Activated naive CD4-positive, alpha-beta T cell treated with anti-CD3 and anti-CD28 coated beads, Interleukin-2, amount 50 U/mL, for 16 hours (primary cell): ENCODE measurements at regions not wholly inside any gene's neighbourhood (a gene's known extent, or its start where the extent isn't known, plus 50 kb on each side); places are given as distances from the start of the nearest gene placed in this dataset.

Experiments
- DNase-seq: peaks from one replicate; pipeline ENCODE4 v3.0.0-alpha.2; 2020

DNA sequence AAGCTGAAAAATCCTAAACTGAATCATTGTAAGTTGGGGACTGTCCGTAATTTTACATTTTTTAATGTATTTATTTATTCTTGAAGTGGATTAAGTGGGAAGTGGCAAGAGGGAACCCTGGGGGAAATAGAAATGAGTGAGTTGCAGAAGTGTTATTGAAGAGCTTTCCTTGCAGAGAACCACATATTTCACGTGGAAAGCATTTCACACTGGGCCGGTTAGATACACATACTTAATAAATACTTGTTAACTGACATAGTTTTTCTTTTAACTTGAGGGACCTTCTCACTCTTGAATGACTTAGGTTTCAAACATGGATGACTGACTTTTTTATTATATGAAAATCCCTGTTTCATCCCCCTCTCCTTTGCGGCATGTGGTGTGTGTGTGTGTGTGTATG, 239.3 kb downstream of the LMO4 start:
- no peak for DNase-seq

DNA sequence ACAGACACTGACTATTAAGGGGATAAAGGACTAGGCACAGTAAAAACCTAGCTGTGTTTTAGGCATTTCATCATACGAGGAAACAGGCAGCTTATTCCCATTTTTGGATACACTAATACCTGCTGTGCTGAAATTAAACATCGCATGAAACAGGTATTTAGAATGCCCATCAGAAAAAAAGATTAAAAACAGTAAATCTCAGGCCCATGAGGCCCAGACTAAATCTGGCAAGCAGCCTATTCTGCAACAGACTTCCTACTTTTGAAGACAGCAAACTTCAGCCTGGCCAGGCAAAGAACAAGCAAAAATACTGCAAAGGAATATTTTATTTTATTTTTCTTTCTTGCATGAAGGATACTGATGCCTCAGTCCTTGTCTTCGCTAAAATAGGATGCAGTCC, 240.2 kb downstream of the LMO4 start:
- DNase-seq = no peak

DNA sequence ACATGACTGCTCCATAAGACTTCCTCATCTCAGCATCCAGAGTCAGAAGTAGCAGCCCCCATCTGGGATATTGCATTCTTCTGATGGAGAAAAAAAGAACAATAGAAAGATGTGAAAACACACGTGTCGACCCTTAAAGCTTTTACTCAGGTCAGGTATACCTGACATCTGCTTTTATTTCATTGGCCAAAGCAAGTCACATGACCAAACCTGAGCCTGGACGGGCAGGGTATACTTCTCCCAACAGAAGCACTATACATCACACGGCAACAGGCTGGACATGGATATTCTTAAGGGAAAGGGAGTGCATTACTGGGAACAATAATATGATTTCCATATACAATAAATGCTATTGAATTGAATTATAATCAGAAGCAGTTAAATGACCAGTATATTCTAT, 243.3 kb downstream of the LMO4 start:
- no peak for DNase-seq

DNA sequence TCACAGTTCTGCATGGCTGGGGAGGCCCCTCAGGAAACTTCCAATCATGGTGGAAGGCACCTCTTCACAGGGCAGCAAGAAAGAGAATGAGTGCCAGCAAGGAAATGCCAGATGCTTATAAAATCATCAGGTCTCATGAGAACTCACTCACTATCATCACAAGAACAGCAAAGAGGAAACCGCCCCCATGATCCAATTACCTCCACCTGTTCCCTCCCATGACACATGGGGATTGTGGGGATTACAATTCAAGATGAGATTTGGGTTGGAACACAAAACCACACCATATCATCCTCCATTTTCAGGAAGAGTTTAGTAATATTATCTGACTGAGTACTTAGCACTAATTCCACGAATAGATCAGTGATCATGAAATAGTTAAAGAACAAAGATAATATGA, 244.2 kb downstream of the LMO4 start:
- no peak for DNase-seq

DNA sequence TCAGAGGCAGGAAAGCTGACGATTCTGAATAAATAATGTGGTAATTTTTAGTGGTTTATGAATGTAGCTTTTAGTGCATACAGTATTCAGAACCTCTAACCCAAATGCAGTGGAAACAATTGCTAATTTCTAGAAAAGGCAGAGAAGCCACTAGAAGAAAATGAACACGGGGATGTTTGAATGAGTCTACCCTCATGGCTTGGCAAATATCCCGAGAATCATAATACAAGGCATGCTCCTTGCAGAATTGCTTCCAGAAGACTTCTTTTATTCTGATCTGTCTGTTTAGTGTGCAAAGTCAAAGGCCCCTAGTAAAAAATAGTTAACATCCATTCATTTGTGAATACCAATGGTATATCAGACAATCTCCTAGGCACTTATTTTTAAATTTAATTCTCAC, 246.8 kb downstream of the LMO4 start:
- no peak for DNase-seq

DNA sequence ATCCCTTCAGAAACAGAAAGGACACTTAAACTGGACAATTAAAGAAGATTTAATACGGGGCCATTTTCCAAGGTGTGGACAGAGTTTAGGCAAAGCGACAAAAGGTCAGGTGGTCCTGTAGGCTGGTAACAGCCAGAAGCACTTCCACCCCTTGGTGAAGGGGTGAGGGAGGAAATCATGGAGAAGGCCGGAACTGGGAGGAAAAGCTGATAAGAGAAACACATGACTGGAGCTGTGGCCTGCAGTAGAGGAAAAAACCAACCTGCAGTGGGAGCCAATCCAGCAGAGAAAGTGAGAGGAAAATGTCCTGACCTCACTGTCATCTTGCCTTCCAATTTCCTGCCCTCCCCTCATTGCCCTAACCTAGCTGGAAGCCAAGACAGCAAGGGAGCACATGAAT, 249.8 kb downstream of the LMO4 start:
- DNase-seq = no peak

DNA sequence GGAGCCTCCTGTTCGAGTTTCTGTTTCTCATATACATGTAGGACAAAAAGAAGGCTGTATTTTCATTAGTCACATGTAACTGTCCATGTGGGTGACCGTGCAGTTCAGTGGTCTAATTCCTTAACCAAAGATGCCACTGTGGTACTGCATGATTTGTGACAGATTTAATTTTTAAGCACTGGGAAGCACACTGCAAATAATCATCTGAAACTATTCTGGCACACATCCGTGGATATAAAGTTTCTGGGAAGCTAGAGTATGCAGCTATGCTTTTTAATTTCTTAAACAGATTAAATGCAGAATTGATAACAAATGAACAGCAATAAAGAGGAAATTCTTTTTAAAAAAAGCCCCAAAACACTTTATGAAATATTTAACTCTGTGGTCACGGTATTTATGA, 254.8 kb downstream of the LMO4 start:
- DNase-seq = no peak

DNA sequence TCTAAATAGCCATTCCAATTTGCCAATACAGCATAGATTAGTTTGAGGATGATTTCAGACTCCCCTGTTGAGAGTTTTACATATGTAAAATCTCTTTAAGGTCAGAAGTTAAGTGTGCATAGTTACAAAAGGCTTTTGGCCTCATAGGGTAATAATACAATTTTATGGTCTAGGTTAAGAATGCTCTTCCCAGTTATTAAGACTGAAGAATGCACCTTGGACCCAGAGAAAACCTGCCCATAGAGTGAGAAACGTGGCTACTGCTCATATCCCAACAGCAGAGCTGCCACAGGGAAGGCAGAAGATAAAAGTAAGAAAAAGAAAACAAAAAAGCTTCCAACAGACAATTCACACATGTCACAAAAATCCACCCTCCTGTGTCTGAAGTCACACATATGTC, 255.9 kb downstream of the LMO4 start:
- no peak for DNase-seq

DNA sequence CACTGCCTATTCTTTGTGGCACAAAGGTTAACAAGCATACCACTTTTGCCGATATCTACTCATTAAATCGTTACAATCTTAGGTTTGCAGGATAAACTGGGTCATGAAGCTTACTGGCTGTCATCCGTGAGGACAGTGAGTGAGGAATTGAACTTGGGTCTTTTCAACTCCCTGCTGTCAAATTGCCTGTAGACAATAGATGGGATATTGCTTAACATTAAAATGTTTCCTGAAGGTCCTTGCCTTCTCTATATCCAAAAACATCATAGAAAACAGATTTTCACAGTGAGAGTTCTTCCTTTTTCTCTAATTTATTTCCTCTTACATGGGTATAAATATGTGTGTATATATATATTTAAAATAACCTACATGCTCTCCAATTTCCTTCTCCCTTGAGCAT, 257.8 kb downstream of the LMO4 start:
- no peak for DNase-seq

DNA sequence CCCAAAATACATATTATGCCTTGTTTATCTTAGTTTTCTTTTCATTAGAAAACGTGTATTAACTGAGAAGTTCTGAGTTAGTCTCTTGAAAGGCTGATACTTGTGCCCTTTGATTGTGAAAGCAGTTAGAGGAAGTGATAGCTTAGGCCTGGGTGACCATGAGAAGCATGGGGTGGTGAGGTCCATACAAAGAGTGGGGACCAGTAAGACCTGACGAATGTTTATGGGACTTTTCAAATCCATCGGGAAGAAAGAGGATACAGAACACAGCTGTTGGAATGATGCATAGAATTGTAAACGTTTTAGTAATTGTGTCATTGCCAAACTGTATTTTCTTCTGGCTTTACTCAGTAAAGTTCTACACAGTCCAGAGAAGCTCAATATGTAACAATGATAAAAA, 259.8 kb downstream of the LMO4 start:
- DNase-seq = no peak

DNA sequence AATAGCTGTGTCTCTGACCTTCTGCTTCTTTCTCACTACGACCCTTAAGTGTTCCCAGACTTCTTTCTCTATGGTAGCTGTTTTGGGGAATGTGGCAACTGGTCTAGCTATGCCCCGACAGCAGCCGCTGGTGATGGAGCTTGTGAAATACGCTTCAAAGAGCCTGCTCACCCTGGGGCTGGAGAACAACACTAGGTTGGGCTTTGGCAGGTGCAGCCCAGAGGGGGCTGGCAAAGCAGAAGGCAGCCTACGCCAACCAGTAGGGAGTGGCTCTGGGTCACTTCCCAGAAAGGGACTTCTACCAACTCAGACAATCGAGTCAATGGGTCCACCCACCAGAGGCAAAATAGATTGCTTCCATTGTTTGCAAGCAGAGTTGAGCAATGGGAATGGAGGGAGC, 262.8 kb downstream of the LMO4 start:
- no peak for DNase-seq

DNA sequence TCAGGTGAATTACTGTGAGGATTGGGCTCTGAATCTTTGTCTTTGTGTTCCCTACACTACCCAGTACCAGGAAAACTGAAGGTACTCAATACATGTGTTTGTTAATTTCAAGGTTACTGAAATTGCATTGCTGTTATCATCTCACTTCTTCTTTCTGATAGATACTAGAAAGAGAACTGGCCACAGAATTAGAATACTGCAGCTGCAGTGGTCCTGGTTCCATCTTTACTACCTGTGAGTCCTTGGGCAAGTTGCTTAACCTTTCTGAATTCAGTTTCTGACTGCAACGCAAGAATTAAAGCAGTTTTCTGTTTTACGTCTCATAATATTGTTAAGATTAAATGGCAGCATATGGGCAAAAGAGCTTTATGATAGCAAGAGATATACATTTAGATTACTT, 263.5 kb downstream of the LMO4 start:
- DNase-seq = no peak

DNA sequence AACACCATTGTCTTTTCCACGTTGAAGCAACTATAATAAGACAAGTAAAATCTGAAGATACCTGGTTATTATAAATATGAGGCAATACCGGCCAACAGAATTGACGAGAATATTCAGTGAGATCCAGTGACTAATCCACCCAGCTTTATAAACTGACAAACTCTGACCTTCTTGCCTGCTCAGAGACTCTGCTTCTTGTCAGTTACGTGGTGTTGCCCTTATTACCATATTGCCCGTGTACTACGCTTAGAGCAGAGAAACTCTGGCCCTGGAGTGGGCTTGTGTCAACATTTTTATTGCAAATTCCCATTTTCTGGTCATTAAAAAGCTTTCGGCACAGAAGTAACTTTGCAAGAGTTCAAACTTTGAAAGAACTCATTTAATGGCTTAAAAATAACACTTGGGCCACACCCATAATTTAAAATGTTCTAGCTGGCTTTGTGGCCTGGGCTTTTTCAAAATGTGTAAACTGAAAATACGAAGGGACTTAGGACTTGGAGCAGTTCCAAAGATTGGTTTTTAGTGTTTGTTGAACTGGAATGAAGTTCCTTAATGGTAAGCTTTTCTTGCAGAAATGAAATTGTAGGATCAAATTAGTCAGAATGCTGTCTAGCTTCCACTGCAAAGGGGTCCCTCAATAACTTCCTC, 266.2 kb downstream of the LMO4 start:
- DNase-seq = no peak

DNA sequence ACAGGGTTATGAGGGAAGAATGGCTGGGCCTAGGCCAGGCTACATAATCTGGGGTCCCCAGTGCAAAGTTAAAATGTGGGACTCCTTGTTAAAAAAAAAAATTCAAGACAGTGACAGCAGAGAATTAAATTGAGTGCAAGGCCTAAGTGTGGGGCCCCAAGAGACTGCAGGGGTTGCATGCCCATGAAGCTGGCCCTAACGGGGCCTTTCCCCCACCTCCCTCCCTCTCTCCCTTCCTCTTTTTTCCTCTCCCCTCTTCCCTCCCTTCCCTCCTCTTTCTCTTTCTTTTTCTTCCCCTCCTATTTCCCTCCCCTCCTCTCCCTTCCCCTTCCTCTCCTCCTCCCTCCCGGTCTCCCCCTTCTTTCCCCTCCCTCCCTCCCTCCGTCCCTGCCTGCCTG, 266.7 kb downstream of the LMO4 start:
- DNase-seq = no peak

DNA sequence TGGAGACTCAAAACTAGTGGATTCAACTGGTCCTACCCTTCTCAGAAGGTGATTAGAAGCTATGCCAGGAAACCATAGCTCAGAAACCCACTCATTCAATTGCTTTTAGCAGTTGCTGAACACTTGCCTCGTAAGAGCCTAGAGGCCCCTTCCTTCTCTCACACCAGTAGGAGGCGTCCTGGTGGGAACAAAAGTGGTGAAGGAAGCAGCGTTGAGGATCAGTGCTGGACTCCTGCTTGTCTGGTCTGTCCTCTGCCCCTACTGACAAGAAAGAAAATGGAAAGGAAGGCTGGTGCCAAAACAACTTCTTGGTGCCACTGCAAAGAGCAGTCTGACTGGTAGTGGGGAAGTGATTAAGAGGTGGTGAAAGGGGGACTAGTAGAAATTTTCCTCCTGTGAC, 269.7 kb downstream of the LMO4 start:
- no peak for DNase-seq

DNA sequence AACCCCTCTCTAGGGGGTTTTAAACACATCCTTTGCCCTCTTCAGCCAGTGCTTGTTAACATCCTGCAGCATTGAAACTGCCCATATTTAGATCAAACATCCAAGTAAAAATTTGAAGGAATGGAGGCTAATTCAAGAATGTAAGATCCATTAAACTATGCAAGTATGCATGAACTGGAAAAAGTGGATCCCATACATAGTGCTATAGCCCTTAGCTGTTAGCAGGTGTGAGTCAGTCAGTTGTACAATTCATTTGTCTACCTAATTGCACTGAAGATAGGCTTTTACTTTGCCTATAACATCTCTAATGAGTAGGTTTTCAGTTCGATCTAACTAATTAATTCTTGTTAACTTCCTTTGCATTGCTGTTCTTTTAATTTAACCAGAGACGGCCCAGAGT, 270.9 kb downstream of the LMO4 start:
- no peak for DNase-seq

DNA sequence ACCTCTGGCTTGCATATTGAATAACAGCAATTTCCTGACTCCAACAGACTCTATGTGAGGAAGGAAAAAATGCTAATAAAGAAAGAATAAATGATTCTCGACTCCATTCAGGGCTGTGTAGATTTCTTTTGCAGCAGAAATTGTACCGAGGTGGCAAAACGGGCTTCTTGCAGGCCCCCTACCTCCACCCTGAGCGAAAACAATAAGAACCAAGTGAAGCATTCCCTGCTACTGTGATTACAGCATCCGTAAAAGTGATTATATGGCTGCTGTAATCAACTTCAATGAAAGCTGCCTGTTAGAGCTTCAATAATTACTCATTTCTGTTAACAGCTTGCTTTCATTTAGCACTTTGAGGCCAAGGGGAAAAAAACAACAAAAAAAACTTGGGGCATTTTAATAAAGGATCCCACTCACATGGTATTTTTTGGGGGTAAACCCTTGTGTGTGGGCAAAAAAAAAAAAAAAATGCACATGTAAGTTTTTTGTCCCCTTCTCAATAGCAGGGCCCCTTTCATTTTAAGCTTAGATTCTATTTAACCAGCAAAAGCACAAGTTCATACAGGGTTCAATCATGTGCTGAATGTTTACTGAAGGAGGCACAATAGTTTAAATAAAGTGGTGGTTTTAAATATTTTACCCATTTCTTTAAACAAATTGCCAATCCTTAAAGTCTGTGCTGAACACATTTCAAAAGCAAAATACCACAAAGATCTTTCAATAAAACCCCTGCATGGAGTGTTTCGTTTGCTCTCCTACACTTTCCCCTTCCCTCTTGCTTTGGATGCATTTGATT, 271.6 kb downstream of the LMO4 start:
- DNase-seq = no peak

DNA sequence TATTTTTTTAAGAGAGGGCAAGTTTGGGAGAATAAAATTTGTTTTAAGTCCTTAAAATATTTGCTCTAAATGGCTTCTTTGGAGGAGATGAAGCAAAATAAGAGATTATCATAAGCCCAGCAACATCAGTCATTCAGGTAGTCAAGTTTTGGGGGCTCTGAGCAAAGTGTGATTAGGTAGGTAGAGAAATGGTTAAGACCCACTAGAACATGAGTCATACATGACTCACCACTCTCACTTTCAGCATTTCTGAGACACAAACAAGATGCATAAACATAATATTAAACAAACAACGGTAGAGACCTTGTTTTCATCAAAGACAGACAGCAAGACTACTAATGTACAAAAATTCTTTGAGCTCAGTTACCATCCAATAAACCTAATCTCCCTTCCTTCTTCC, 272.2 kb downstream of the LMO4 start:
- DNase-seq = no peak

DNA sequence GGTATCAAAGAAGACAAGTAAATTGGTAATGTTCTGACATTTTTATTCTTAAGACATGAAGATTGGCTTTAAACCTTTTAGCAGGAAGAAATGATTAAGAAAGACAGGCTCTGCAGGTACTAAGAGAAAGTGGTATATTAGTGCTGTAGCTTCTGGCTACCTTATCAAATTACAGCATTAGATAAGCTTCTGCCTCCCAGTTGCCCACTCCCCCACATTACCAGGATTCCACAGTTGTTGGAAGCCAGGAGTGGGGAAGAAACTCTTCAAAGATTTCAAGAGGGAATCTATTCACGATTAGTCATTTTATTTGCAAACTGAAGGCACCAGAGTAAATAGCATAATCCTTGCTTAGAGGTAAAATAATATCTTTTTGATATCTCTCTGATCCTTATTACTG, 274.9 kb downstream of the LMO4 start:
- DNase-seq = no peak

DNA sequence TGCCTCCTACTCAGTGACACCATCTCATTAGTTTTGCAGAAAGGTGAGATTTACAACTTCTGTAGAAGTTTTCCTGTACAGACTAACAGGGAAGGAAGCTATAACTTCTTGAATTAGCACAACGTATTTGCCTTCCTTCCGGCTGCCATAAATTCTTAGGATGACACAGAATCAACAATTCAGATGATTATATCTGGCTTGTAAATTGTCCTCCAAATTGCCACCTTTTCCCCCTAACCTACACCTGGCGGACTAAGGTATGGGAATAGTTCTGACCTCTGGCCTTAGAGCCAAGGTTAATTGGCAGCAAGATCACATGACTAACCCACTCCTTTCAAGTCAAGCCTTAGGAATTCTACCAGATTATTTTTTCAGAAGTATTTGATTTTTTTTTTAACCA, 284.3 kb downstream of the LMO4 start:
- no peak for DNase-seq

DNA sequence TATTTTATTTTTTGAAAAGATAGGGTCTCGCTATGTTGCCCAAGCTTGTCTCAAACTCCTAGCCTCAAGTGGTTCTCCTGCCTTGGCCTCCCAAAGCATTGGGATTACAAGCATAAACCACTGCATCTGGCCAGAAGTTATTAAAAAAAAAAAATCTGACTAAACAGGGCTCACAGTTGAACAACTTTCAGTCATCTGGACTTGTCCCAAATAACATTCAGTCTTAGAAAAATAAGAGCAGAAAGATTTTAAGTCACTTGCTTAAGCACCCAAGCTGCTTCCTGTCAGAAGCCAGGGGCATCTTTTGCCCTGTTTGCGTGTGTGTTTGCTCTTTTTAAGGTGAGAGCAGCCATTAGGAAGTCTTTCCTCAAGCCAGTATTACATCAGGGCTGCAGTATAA, 286.8 kb downstream of the LMO4 start:
- no peak for DNase-seq

DNA sequence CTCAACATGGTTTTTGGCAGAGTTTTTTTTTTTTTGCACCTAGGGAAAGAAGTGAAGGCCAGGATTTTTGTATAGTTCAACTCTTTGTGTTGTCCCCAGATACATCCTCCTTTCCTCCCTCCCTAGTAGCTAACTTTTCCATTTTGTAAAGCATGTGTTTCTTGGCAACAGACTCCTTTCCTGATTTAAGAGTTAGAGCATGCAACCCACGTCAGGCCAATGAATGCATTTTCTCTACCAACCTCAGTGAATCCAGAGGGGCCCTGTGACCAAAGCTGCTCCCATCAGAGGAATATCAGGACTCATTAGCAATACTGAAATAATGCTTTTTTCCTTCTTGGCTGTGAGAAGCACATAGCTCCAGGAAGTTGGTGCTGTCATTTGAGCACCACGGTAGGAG, 287.2 kb downstream of the LMO4 start:
- no peak for DNase-seq

DNA sequence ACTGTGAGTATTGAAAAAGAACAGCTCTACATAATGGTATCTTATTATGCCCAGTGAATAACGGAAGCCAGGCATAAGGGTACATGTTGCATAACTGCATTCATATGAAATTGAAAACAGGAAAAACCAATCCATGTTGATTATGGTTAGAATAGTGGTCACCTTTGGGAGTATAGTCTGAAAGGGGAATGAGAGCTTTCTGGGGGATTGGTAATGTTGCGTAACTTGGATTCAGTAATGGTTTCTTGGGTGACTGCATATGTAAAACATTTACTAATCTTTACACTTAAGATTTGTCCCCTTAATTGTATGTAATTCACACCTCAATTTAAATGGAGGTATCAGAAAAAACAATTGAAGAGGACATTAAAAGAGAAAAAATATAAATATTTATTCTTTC, 292.1 kb downstream of the LMO4 start:
- no peak for DNase-seq

DNA sequence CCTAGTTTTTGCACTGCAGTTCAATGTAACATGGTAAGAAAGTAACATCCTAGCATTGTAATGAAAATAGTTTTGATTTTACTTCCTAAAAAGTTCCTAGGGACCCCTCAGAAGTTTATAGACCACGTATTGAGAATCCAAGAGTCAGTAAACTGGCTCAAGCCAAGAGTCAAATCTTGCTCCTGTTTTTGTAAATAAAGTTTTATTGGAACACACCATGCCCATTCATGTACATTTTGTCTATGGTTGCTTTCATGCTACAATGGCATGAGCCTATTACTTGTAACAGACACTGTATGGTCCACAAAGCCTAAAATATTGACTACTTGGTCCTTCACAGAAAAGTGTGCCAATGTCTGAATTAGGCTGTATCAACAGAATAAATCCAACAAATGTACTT, 301.0 kb downstream of the LMO4 start:
- DNase-seq = no peak

DNA sequence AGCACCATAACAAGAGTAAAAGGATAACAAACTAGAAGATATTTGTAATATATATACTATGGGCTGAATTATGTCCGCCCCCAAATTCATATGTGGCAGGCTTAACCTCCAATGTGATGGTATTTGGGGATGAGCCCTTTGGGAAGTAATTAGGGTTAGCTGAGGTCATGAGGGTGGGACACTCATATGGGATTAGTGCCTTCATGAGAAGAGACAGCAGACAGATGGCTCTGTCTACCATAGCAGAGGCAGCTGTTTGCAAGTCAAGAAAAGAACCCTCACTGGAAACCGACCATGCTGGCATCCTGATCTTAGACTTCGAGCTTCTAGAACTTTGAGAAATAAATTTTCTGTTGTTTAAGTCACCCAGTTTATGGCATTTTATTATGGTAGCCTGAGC, 303.6 kb downstream of the LMO4 start:
- DNase-seq = no peak
